GM13977 (cell line): ENCODE measurements at regions not wholly inside any gene's neighbourhood (a gene's known extent, or its start where the extent isn't known, plus 50 kb on each side); places are given as distances from the start of the nearest gene placed in this dataset.
"Not testable (repeated sequence)": the region's sequence is repeated elsewhere in the genome, so short reads cannot be mapped to it uniquely, and the experiment has no call there.

ENCODE experiments used
- DNase-seq: peaks from one replicate; pipeline ENCODE4 v3.0.0; 2012; ENCODE audit warnings: low spot score
- in situ Hi-C: fragments of 300-500 bp; cut with MboI; formaldehyde crosslinking; loops from one replicate; pipeline ENCODE4 v1.12.0; 2022; ENCODE audit warnings: low sequenced_read_pairs, low pct_unique_long_range_greater_than_20kb, mixed read lengths, inconsistent platforms; ENCODE audit not compliant: unreplicated experiment
- TF ChIP-seq, protein P1 (sequence below): IDR thresholded peaks from 2 replicates; pipeline ENCODE4 v1.5.1; 2012; ENCODE audit warnings: mild to moderate bottlenecking, control low read depth; ENCODE audit not compliant: insufficient read depth; ENCODE audit errors: extremely low read depth, missing control alignments

DNA sequence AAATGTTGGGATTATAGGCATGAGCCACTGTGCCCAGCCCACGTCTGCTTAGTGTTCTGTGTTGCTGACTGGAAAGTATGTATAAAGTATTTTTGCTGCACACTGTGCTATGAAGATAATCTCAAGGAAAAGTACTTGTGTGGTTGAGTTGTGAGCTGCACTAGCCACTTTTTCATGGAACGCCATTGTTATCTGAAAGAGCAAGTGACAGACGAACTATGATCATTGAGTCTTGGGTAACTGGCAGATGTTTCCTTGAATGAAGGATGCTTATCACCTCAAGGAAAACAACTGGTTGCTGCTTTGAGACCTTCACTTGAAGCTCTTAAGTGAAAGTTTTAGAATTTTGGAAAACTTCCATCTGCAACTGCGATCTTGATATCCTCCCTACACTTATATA, 82.2 kb upstream of the KCTD1 start:
- in situ Hi-C loops: no loop called here
- TF ChIP-seq, protein P1, sequence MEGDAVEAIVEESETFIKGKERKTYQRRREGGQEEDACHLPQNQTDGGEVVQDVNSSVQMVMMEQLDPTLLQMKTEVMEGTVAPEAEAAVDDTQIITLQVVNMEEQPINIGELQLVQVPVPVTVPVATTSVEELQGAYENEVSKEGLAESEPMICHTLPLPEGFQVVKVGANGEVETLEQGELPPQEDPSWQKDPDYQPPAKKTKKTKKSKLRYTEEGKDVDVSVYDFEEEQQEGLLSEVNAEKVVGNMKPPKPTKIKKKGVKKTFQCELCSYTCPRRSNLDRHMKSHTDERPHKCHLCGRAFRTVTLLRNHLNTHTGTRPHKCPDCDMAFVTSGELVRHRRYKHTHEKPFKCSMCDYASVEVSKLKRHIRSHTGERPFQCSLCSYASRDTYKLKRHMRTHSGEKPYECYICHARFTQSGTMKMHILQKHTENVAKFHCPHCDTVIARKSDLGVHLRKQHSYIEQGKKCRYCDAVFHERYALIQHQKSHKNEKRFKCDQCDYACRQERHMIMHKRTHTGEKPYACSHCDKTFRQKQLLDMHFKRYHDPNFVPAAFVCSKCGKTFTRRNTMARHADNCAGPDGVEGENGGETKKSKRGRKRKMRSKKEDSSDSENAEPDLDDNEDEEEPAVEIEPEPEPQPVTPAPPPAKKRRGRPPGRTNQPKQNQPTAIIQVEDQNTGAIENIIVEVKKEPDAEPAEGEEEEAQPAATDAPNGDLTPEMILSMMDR: no peak
- no peak for DNase-seq

DNA sequence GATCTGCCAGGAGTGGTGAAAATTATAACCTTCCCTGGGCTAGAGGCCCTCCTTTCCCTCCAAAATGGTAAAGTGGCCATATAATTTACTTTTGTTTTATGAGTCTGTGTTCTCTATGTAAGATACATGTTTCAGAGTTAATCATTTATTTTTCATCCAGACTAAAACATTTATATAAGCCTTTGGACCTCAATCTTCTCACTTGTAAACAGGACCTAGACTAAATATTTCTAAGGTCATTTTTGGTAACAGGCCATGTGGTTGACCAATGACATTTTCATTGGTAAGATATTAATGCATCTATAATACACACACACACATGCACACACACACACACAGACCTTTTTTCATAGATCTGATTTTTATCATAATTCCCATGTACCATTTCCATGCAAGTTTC, 79.7 kb upstream of the KCTD1 start:
- TF ChIP-seq, protein P1: no peak
- DNase-seq: no peak
- in situ Hi-C loops: no loop called here

DNA sequence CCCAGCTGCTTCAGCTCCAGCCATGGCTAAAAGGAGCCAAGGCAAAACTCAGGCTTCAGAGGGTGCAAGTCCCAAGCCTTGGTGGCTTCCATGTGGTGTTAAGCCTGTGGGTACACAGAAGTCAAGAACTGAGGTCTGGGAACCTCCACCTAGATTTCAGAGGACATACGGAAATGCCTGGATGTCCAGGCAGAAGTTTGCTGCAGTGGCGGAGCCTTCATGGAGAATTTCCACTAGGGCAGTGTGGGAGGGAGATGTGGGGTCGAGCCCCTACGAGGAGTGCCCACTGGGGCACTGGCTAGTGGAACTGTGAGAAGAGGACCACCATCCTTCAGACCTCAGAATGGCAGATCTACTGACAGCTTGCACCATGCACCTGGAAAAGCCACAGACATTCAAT, 76.1 kb upstream of the KCTD1 start:
- TF ChIP-seq, protein P1: no peak
- in situ Hi-C loops: no loop called here

DNA sequence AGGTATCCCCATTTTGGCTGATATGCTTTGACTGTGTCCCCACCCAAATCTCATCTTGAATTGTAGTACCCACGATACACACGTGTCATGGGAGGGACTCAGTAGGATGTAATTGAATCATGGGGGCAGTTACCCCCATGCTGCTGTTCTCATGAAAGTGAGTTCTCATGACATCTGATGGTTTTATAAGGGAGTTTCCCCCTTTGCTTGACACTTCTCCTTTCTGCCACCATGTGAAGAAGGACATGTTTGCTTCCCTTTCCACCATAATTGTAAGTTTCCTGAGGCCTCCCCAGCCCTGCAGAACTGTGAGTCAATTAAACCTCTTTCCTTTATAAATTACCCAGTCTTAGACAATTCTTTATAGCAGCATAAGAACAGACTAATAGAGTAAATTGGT, 75.0 kb upstream of the KCTD1 start:
- DNase-seq, in situ Hi-C loops: not testable (repeated sequence)

More for the DNA sequence above, 76.1 kb upstream of the KCTD1 start:
- no peak for DNase-seq

DNA sequence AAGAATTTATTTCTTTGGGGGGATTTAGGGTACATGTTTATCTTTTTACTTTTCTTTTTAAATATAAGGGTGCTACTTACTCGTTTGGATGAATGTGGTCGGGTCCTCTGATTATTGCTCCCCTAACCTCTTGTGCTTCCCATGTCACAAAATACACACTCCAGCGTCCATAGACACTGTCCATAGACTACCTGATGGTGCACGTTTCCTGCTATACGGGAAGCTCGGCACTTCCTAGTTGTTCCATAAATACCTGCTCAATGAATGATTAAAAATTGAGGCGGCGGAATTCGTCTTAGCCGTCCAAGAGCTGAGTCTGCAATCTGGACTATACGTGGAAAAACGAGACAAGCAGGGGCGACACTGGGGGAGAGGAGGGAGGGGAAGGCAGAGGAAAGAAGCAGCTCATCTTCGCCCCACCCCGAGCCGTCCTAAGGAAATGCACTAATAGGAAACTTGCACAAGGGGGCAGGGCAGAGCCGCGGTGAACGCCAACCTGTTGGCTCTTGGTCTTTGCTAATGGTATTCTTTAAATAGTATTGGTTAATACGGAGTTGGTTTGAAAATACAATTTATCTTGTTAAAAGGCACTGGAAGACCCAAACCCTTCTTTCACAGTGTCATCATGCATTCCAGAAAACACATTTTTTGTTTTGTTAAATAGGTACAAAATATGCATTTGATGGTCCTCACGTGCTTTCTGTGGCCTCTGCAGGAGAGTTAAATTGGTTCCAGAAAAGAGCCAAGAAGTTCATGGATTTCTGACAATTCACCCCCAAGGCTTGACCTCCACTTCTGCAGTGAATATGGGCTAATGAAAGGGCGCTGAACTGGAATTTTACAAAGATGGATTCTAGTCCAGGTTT, 73.0 kb upstream of the KCTD1 start:
- TF ChIP-seq, protein P1: peak; percentile 75
- DNase-seq: peak; percentile 74
- in situ Hi-C loops: no loop called here

DNA sequence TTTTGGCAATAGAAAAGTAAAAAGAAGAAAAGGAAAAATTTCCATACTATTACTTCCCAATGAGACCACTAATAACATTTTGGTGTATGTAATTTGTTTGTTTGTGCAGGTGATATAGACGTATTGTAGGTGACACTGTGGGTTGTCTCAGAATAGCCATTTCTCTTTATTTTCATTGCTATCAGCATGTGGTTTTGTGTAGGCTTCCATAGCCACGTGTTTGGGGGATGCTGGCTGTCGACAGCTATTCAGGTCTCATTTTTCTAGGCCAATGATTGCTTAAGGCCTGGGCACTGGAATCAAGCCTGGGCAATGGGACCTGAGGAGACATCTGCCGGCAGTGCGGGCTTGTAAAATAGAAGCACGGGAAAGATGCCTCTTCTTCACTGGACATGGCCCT, 71.0 kb upstream of the KCTD1 start:
- DNase-seq: no peak
- in situ Hi-C loops: no loop called here
- TF ChIP-seq, protein P1: no peak

DNA sequence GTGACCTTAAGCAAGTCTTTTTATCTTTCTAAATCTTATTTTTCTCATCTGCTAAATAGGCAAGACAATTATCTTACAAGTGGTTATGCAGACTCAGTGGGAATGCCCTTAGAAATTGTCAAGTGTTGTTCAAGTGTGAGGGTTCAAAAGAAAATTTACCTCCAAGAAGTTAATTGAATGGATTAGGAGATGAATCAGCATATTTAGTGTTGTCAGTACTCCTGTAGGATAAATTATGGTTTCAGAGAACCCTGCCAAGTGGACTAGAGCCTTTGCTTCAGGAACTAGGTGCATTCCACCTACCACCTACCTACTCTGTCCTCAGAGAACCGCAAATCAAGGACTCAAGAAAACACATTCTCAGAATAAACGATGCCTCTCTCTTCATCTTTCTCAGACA, 69.8 kb upstream of the KCTD1 start:
- no peak for DNase-seq
- in situ Hi-C loops: no loop called here
- TF ChIP-seq, protein P1: no peak
